ENCODE measurements at regions not wholly inside any gene's neighbourhood (a gene's known extent, or its start where the extent isn't known, plus 50 kb on each side); places are given as distances from the start of the nearest gene placed in this dataset.

GRCh38 chr6:163844357-163844756, 429.8 kb downstream of the QKI start:
- Mint-ChIP-seq H3K27me3 (ENCODE audit: insufficient read depth, unreplicated experiment) (peaks cover 2% of the 10 kb centered on the region), H3K27ac (ENCODE audit: unreplicated experiment) (no peak overlapping the region), H3K4me3 (ENCODE audit: unreplicated experiment) (no peak overlapping the region), H3K36me3 (ENCODE audit: insufficient read depth, unreplicated experiment) (no peaks in the 10 kb centered on the region), H3K9me3 (ENCODE audit: unreplicated experiment) (peaks cover 16% of the 10 kb centered on the region), H3K4me1 (ENCODE audit: low read depth, unreplicated experiment) (no peaks in the 10 kb centered on the region)
- ChIA-PET POLR2A (no interaction called here), CTCF (no interaction called here)
- intact Hi-C loops (cut with micrococcal nuclease; ENCODE audit: unreplicated experiment): no loop called here
- H3K9me3 ChIP-seq: no peaks in the 10 kb centered on the region
- no peak for DNase-seq
- H3K4me3 ChIP-seq (ENCODE audit: low read depth, low read length): no peak overlapping the region
- no peaks in the 10 kb centered on the region for H3K36me3 ChIP-seq (ENCODE audit: control insufficient read depth, insufficient read depth, low read length)
- H3K27me3 ChIP-seq (replicated peaks; ENCODE audit: control insufficient read depth, insufficient read depth, low read length): no peaks in the 10 kb centered on the region
- TF ChIP-seq, protein P1, sequence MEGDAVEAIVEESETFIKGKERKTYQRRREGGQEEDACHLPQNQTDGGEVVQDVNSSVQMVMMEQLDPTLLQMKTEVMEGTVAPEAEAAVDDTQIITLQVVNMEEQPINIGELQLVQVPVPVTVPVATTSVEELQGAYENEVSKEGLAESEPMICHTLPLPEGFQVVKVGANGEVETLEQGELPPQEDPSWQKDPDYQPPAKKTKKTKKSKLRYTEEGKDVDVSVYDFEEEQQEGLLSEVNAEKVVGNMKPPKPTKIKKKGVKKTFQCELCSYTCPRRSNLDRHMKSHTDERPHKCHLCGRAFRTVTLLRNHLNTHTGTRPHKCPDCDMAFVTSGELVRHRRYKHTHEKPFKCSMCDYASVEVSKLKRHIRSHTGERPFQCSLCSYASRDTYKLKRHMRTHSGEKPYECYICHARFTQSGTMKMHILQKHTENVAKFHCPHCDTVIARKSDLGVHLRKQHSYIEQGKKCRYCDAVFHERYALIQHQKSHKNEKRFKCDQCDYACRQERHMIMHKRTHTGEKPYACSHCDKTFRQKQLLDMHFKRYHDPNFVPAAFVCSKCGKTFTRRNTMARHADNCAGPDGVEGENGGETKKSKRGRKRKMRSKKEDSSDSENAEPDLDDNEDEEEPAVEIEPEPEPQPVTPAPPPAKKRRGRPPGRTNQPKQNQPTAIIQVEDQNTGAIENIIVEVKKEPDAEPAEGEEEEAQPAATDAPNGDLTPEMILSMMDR (IDR thresholded peaks at IDR 0.05; ENCODE audit: insufficient read depth in 1 of 2, low read depth in 1 of 2, low read length in 1 of 2, severe bottlenecking in 1 of 2, unreplicated experiment in 1 of 2): no peak
- no peaks in the 10 kb centered on the region for H3K4me1 ChIP-seq
- BruUV-seq (replicated peaks): no TSS peak

- no peaks in the 10 kb centered on the region for H3K9me3 ChIP-seq
- Mint-ChIP-seq H3K4me3 (ENCODE audit: unreplicated experiment) (no peak overlapping the region), H3K27ac (ENCODE audit: unreplicated experiment) (no peak overlapping the region), H3K36me3 (ENCODE audit: insufficient read depth, unreplicated experiment) (no peaks in the 10 kb centered on the region), H3K9me3 (ENCODE audit: unreplicated experiment) (peaks cover 16% of the 10 kb centered on the region), H3K27me3 (ENCODE audit: insufficient read depth, unreplicated experiment) (peaks cover 2% of the 10 kb centered on the region), H3K4me1 (ENCODE audit: low read depth, unreplicated experiment) (no peaks in the 10 kb centered on the region)
- no TSS peak for BruUV-seq (replicated peaks)
- no peak overlapping the region for H3K4me3 ChIP-seq (ENCODE audit: low read depth, low read length)
- intact Hi-C loops (cut with micrococcal nuclease; ENCODE audit: unreplicated experiment): no loop called here
- POLR2A ChIA-PET: no interaction called here
- no peaks in the 10 kb centered on the region for H3K36me3 ChIP-seq (ENCODE audit: control insufficient read depth, insufficient read depth, low read length)
- CTCF ChIA-PET: no interaction called here
- TF ChIP-seq, protein P1 (IDR thresholded peaks at IDR 0.05; ENCODE audit: insufficient read depth in 1 of 2, low read depth in 1 of 2, low read length in 1 of 2, severe bottlenecking in 1 of 2, unreplicated experiment in 1 of 2): no peak
- H3K27me3 ChIP-seq (replicated peaks; ENCODE audit: control insufficient read depth, insufficient read depth, low read length): no peaks in the 10 kb centered on the region
- H3K4me1 ChIP-seq: no peaks in the 10 kb centered on the region
- DNase-seq: no peak
Measured at GRCh38 chr6:163843218-163843617, 428.7 kb downstream of the QKI start.

DNA sequence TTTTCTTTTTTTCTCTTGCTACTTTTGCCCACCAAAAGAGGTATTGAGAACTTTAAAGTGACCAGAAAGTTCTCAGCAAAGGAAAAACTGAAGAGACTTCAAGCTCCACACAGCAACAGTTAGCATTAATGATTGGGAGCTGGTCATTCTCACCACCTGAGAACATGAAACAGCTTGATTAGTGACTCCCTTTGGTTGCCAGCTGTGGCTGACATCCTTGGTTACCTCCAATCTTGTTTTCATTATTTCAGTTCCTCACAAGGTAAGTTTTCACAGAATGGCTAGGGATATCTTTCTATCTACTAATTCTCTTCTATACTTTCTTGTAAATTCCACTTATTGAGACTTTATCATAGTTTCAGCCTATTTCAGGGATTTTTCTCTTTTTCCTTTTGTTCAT, 427.9 kb downstream of the QKI start:
- no peaks in the 10 kb centered on the region; the same call in 1 of the 2 replicates for H3K27me3 ChIP-seq (replicated peaks; ENCODE audit: control insufficient read depth, insufficient read depth, low read length)
- no peaks in the 10 kb centered on the region for H3K36me3 Mint-ChIP-seq (ENCODE audit: insufficient read depth, unreplicated experiment)
- H3K4me3 ChIP-seq (ENCODE audit: low read depth, low read length): no peak overlapping the region
- H3K4me1 ChIP-seq: no peaks in the 10 kb centered on the region
- no peak overlapping the region for H3K4me3 Mint-ChIP-seq (ENCODE audit: unreplicated experiment)
- no peaks in the 10 kb centered on the region for H3K9me3 ChIP-seq
- ChIA-PET POLR2A (no interaction called here), CTCF (no interaction called here)
- DNase-seq: no peak
- TF ChIP-seq, protein P1 (IDR thresholded peaks at IDR 0.05; ENCODE audit: insufficient read depth in 1 of 2, low read depth in 1 of 2, low read length in 1 of 2, severe bottlenecking in 1 of 2, unreplicated experiment in 1 of 2): no peak
- no peaks in the 10 kb centered on the region for H3K4me1 Mint-ChIP-seq (ENCODE audit: low read depth, unreplicated experiment)
- no peaks in the 10 kb centered on the region for H3K36me3 ChIP-seq (ENCODE audit: control insufficient read depth, insufficient read depth, low read length)
- peaks cover 16% of the 10 kb centered on the region for H3K9me3 Mint-ChIP-seq (ENCODE audit: unreplicated experiment)
- BruUV-seq (replicated peaks): no TSS peak
- intact Hi-C loops (cut with micrococcal nuclease; ENCODE audit: unreplicated experiment): no loop called here
- peaks cover 2% of the 10 kb centered on the region for H3K27me3 Mint-ChIP-seq (ENCODE audit: insufficient read depth, unreplicated experiment)
- no peak overlapping the region for H3K27ac Mint-ChIP-seq (ENCODE audit: unreplicated experiment)

All from Caco-2 (cell line).